ENCODE measurements at regions not wholly inside any gene's neighbourhood (a gene's known extent, or its start where the extent isn't known, plus 50 kb on each side); places are given as distances from the start of the nearest gene placed in this dataset.

DNA sequence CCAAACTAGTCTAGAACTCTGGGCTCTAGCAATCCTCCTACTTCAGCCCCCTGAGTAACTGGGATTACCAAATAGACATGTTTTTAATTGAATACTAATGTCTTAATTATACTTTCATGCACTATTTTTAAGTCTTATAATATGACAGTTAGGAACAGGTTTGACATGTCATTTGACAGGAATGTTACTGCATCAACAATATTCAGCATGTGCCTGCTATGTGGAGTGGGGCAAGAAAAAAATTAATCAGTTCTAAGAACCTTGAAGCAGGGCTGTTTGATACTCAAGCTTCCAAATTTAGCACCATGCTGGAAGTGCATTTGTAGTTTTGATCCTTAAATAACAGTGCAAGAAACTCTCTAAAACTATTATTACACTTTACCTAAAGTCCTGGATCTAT is 265.3 kb downstream of the MZT1 start:
- no peak overlapping the region for H3K27ac ChIP-seq (ENCODE audit: control insufficient read depth, insufficient read depth)
- BruUV-seq (replicated peaks): no TSS peak
- H3K4me1 ChIP-seq (ENCODE audit: control insufficient read depth, insufficient read depth, low read length): no peaks in the 10 kb centered on the region
- no peak overlapping the region for H3K4me3 ChIP-seq
- CTCF ChIA-PET: no interaction called here
- in situ Hi-C loops (cut with MboI) (no loop called here), intact Hi-C loops (cut with micrococcal nuclease; ENCODE audit: unreplicated experiment) (no loop called here)
- no peak overlapping the region for H2AFZ ChIP-seq (ENCODE audit: control insufficient read depth, low read depth, low read length)
- no peaks in the 10 kb centered on the region for H4K20me1 ChIP-seq (ENCODE audit: control insufficient read depth, insufficient read depth)
- TF ChIP-seq NR2C1 (IDR thresholded peaks at IDR 0.05) (no peak), SUPT20H (IDR thresholded peaks at IDR 0.05; ENCODE audit: borderline replicate concordance, control insufficient read depth, low read depth, low read length) (no peak), POLR2A (IDR thresholded peaks at IDR 0.05; ENCODE audit: low read depth, low read length) (no peak), MAX (IDR thresholded peaks at IDR 0.05; ENCODE audit: low read depth, low read length) (no peak), TCF12 (IDR thresholded peaks at IDR 0.05; ENCODE audit: low read depth, low read length) (no peak), RB1 (IDR thresholded peaks at IDR 0.05; ENCODE audit: borderline replicate concordance) (no peak), ASH2L (IDR thresholded peaks at IDR 0.05; ENCODE audit: borderline replicate concordance, low read depth) (no peak), TAF1 (IDR thresholded peaks at IDR 0.05; ENCODE audit: borderline replicate concordance, low read depth, low read length) (no peak), STAT1 (conservative IDR thresholded peaks at IDR 0.05) (no peak), SREBF1 (IDR thresholded peaks at IDR 0.05; ENCODE audit: low read length) (no peak), NBN (IDR thresholded peaks at IDR 0.05) (no peak), ZBTB4 (CRISPR knock-in tag; IDR thresholded peaks at IDR 0.05) (no peak), SIN3A (IDR thresholded peaks at IDR 0.05; ENCODE audit: low read depth, low read length) (no peak), USF1 (IDR thresholded peaks at IDR 0.05; ENCODE audit: borderline replicate concordance, extremely low read length, insufficient read depth, low read depth, low read length) (no peak)
- TF ChIP-seq, protein P1, sequence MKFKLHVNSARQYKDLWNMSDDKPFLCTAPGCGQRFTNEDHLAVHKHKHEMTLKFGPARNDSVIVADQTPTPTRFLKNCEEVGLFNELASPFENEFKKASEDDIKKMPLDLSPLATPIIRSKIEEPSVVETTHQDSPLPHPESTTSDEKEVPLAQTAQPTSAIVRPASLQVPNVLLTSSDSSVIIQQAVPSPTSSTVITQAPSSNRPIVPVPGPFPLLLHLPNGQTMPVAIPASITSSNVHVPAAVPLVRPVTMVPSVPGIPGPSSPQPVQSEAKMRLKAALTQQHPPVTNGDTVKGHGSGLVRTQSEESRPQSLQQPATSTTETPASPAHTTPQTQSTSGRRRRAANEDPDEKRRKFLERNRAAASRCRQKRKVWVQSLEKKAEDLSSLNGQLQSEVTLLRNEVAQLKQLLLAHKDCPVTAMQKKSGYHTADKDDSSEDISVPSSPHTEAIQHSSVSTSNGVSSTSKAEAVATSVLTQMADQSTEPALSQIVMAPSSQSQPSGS (IDR thresholded peaks at IDR 0.05; ENCODE audit: low read length): no peak
- no peak for ATAC-seq
- POLR2A ChIA-PET: interaction anchor here (0.5 kb wide), 1 partner anchor 15 kb away, joined by 3 read pairs; no protein-coding TSS in a partner anchor
- no peaks in the 10 kb centered on the region for H3K9me3 ChIP-seq (replicated peaks; ENCODE audit: control insufficient read depth, insufficient read depth, low read length)
- SMC1A ChIA-PET (ENCODE audit: uncharacterized antibody, unreplicated experiment): no interaction called here
- DNase-seq (ENCODE audit: low read depth, low spot score): no peak
- FAIRE-seq: no peak
- RAD21 ChIA-PET (ENCODE audit: unreplicated experiment): no interaction called here
- no peaks in the 10 kb centered on the region for H3K27me3 ChIP-seq (replicated peaks in 1 of 2; ENCODE audit: control insufficient read depth in 2 of 2, insufficient read depth in 2 of 2, low read length in 1 of 2)
- H3K36me3 ChIP-seq (ENCODE audit: control insufficient read depth in 2 of 2, insufficient read depth in 2 of 2, low read length in 1 of 2): no peaks in the 10 kb centered on the region
- H3K9ac ChIP-seq (ENCODE audit: control insufficient read depth, insufficient read depth, low read length): no peak overlapping the region
- H3K79me2 ChIP-seq (ENCODE audit: control insufficient read depth, insufficient read depth, low read length): no peaks in the 10 kb centered on the region
- no peak overlapping the region for H3K4me2 ChIP-seq (ENCODE audit: control insufficient read depth, insufficient read depth)
